GM12891 (cell line): ENCODE measurements at regions not wholly inside any gene's neighbourhood (a gene's known extent, or its start where the extent isn't known, plus 50 kb on each side); places are given as distances from the start of the nearest gene placed in this dataset.

ENCODE experiments used
- POLR2A ChIP-seq: IDR thresholded peaks from 2 replicates; pipeline ENCODE4 v1.6.1; 2011; ENCODE audit warnings: low read depth, low read length, control low read depth
- POLR2AphosphoS5 ChIP-seq: IDR thresholded peaks from 2 replicates; pipeline ENCODE4 v1.6.1; 2011; ENCODE audit warnings: low read depth, low read length, control low read depth
- TAF1 ChIP-seq: IDR thresholded peaks from 2 replicates; pipeline ENCODE4 v1.6.1; 2011; ENCODE audit warnings: low read depth, low read length, control low read depth

DNA sequence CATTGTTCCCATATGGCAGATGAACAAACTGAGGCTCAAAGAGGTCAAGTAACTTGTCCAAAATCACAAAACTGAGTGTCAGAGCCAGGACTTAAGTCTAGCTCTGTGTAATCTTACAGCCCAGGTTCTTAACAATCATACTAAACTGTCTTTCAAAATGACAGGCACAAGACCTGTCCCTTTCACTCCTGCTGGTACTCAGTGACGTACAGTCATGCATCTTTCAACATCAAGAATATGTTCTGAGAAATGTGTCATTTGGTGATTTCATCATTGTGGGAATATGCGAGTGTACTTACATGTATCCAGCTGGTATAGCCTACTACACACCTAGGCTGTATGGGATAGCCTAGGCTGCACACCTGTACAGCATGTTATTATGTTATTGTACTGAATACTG is 646.8 kb upstream of the WWC1 start:
- TF ChIP-seq POLR2AphosphoS5 (no peak), POLR2A (no peak), TAF1 (no peak)
